HFFc6 (cell line): ENCODE measurements at regions not wholly inside any gene's neighbourhood (a gene's known extent, or its start where the extent isn't known, plus 50 kb on each side); places are given as distances from the start of the nearest gene placed in this dataset.

ENCODE experiments used
- DNase-seq: peaks from one replicate; pipeline ENCODE4 v3.0.0-alpha.2; 2018
- H3K27ac Mint-ChIP-seq: 2 replicates; pipeline ENCODE4 v1.8.0; 2020; ENCODE audit warnings: mild to moderate bottlenecking, mixed read lengths
- H3K27me3 Mint-ChIP-seq: 2 replicates; pipeline ENCODE4 v1.8.0; 2021; ENCODE audit warnings: mild to moderate bottlenecking, moderate library complexity, mixed read lengths; ENCODE audit not compliant: insufficient read depth
- H3K36me3 Mint-ChIP-seq: 2 replicates; pipeline ENCODE4 v1.8.0; 2021; ENCODE audit warnings: low read depth, mixed read lengths
- H3K4me1 Mint-ChIP-seq: 2 replicates; pipeline ENCODE4 v1.8.0; 2020; ENCODE audit warnings: low read depth, mixed read lengths
- H3K4me3 Mint-ChIP-seq: 2 replicates; pipeline ENCODE4 v1.8.0; 2020; ENCODE audit warnings: mild to moderate bottlenecking, moderate library complexity, mixed read lengths
- H3K9me3 Mint-ChIP-seq: 2 replicates; pipeline ENCODE4 v1.8.0; 2020; ENCODE audit warnings: mild to moderate bottlenecking, mixed read lengths
- TF ChIP-seq, protein P1 (sequence below): fragments of 200-600 bp; sonication (generic); IDR thresholded peaks from 2 replicates; pipeline ENCODE4 v1.5.0; 2021; ENCODE audit warnings: antibody characterized with exemption, mild to moderate bottlenecking

GRCh38 chr3:180530276-180530675 is 71.7 kb upstream of the TTC14 start:
- Mint-ChIP-seq H3K4me1 (peaks cover 37% of the 10 kb centered on the region), H3K9me3 (peaks cover 11% of the 10 kb centered on the region), H3K36me3 (peaks cover 26% of the 10 kb centered on the region; the same call in 1 of the 2 replicates), H3K4me3 (no peak overlapping the region), H3K27me3 (no peaks in the 10 kb centered on the region), H3K27ac (no peak overlapping the region)
- TF ChIP-seq, protein P1, sequence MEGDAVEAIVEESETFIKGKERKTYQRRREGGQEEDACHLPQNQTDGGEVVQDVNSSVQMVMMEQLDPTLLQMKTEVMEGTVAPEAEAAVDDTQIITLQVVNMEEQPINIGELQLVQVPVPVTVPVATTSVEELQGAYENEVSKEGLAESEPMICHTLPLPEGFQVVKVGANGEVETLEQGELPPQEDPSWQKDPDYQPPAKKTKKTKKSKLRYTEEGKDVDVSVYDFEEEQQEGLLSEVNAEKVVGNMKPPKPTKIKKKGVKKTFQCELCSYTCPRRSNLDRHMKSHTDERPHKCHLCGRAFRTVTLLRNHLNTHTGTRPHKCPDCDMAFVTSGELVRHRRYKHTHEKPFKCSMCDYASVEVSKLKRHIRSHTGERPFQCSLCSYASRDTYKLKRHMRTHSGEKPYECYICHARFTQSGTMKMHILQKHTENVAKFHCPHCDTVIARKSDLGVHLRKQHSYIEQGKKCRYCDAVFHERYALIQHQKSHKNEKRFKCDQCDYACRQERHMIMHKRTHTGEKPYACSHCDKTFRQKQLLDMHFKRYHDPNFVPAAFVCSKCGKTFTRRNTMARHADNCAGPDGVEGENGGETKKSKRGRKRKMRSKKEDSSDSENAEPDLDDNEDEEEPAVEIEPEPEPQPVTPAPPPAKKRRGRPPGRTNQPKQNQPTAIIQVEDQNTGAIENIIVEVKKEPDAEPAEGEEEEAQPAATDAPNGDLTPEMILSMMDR: no peak
- DNase-seq: peak; percentile 14

- H3K27me3 Mint-ChIP-seq: no peaks in the 10 kb centered on the region
- H3K27ac Mint-ChIP-seq: no peak overlapping the region
- peaks cover 45% of the 10 kb centered on the region for H3K4me1 Mint-ChIP-seq
- H3K4me3 Mint-ChIP-seq: no peak overlapping the region
- peaks cover 20% of the 10 kb centered on the region; the same call in 1 of the 2 replicates for H3K36me3 Mint-ChIP-seq
- TF ChIP-seq, protein P1: no peak
- no peak for DNase-seq
- H3K9me3 Mint-ChIP-seq: peaks cover 8% of the 10 kb centered on the region
These were observed 70.4 kb upstream of the TTC14 start for GRCh38 chr3:180531303-180532278.

GRCh38 chr3:180534828-180535227 is 67.1 kb upstream of the TTC14 start:
- peaks cover 26% of the 10 kb centered on the region for H3K9me3 Mint-ChIP-seq
- peaks cover 44% of the 10 kb centered on the region for H3K36me3 Mint-ChIP-seq
- peak; percentile 39 for DNase-seq
- TF ChIP-seq, protein P1: no peak
- H3K4me3 Mint-ChIP-seq: peak overlapping the region; percentile 49
- no peaks in the 10 kb centered on the region for H3K27me3 Mint-ChIP-seq
- peaks cover 45% of the 10 kb centered on the region for H3K4me1 Mint-ChIP-seq
- peak overlapping the region; percentile 66 for H3K27ac Mint-ChIP-seq

DNA sequence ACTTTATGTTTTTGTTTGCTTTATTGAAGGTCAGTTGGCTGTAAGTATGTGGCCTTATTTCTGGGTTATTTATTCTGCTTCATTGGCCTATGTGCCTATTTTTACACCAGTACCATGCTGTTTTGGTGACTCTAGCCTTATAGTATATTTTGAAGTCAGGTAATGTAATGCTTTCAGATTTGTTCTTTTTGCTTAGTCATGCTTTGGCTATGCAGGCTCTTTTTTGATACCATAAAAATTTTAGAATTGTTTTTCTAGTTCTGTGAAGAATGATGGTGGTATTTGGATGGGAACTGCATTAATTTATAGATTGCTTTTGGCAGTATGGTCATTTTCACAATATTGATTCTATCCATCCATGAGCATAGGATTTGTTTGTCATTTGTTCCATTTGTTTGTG is 63.5 kb upstream of the TTC14 start:
- peaks cover 25% of the 10 kb centered on the region for H3K36me3 Mint-ChIP-seq
- peaks cover 18% of the 10 kb centered on the region for H3K9me3 Mint-ChIP-seq
- H3K4me1 Mint-ChIP-seq: peaks cover 20% of the 10 kb centered on the region

GRCh38 chr3:180543877-180544276 is 58.1 kb upstream of the TTC14 start:
- H3K4me1 Mint-ChIP-seq: peaks cover 25% of the 10 kb centered on the region
- H3K4me3 Mint-ChIP-seq: no peak overlapping the region
- H3K27me3 Mint-ChIP-seq: no peaks in the 10 kb centered on the region
- TF ChIP-seq, protein P1: no peak
- no peak for DNase-seq
- peaks cover 1% of the 10 kb centered on the region; the same call in 1 of the 2 replicates for H3K9me3 Mint-ChIP-seq
- peaks cover 9% of the 10 kb centered on the region; the same call in 1 of the 2 replicates for H3K36me3 Mint-ChIP-seq
- no peak overlapping the region for H3K27ac Mint-ChIP-seq

More for the DNA sequence above, 63.5 kb upstream of the TTC14 start:
- no peak overlapping the region for H3K27ac Mint-ChIP-seq
- no peak overlapping the region for H3K4me3 Mint-ChIP-seq
- no peak for DNase-seq
- TF ChIP-seq, protein P1: no peak
- H3K27me3 Mint-ChIP-seq: no peaks in the 10 kb centered on the region
